Parathyroid adenoma (tissue), 2 donors: ENCODE measurements at regions not wholly inside any gene's neighbourhood (a gene's known extent, or its start where the extent isn't known, plus 50 kb on each side); places are given as distances from the start of the nearest gene placed in this dataset.

Experiments
- H2AFZ ChIP-seq: fragments of 300-600 bp; sonication (generic); one replicate; pipeline ENCODE4 v1.7.0; 2017; ENCODE audit warnings: antibody characterized with exemption, mild to moderate bottlenecking
- H3K27ac ChIP-seq: fragments of 300-600 bp; sonication (generic); one replicate; pipeline ENCODE4 v1.7.0; 2017
- H3K27me3 ChIP-seq: fragments of 300-600 bp; sonication (generic); one replicate; pipeline ENCODE4 v1.7.0; 2017; ENCODE audit warnings: low read length; ENCODE audit not compliant: control insufficient read depth, insufficient read depth
- H3K36me3 ChIP-seq: fragments of 300-600 bp; sonication (generic); one replicate; pipeline ENCODE4 v1.7.0; 2017; ENCODE audit warnings: low read length; ENCODE audit not compliant: control insufficient read depth, insufficient read depth
- H3K4me1 ChIP-seq: fragments of 300-600 bp; sonication (generic); one replicate; pipeline ENCODE4 v1.7.0; 2017; ENCODE audit warnings: control low read depth
- H3K4me2 ChIP-seq: fragments of 300-600 bp; sonication (generic); one replicate; pipeline ENCODE4 v1.7.0; 2017; ENCODE audit warnings: low read length
- H3K4me3 ChIP-seq: fragments of 300-600 bp; sonication (generic); one replicate; pipeline ENCODE4 v1.7.0; 2017; ENCODE audit warnings: low read depth, low read length
- H3K79me2 ChIP-seq: fragments of 300-600 bp; sonication (generic); one replicate; pipeline ENCODE4 v1.7.0; 2017; ENCODE audit warnings: control low read depth
- H3K9ac ChIP-seq: fragments of 300-600 bp; sonication (generic); one replicate; pipeline ENCODE4 v1.7.0; 2017; ENCODE audit warnings: mild to moderate bottlenecking
- H3K9me3 ChIP-seq: fragments of 300-600 bp; sonication (generic); one replicate; pipeline ENCODE4 v1.7.0; 2017; ENCODE audit warnings: low read length; ENCODE audit not compliant: control insufficient read depth
- TF ChIP-seq, protein P1 (sequence below): fragments of 300-600 bp; sonication (generic); IDR thresholded peaks from one replicate; pipeline ENCODE4 v1.7.0; 2017; ENCODE audit warnings: antibody characterized with exemption, mild to moderate bottlenecking
- donor health status: primary hyperparathyroidism.

DNA sequence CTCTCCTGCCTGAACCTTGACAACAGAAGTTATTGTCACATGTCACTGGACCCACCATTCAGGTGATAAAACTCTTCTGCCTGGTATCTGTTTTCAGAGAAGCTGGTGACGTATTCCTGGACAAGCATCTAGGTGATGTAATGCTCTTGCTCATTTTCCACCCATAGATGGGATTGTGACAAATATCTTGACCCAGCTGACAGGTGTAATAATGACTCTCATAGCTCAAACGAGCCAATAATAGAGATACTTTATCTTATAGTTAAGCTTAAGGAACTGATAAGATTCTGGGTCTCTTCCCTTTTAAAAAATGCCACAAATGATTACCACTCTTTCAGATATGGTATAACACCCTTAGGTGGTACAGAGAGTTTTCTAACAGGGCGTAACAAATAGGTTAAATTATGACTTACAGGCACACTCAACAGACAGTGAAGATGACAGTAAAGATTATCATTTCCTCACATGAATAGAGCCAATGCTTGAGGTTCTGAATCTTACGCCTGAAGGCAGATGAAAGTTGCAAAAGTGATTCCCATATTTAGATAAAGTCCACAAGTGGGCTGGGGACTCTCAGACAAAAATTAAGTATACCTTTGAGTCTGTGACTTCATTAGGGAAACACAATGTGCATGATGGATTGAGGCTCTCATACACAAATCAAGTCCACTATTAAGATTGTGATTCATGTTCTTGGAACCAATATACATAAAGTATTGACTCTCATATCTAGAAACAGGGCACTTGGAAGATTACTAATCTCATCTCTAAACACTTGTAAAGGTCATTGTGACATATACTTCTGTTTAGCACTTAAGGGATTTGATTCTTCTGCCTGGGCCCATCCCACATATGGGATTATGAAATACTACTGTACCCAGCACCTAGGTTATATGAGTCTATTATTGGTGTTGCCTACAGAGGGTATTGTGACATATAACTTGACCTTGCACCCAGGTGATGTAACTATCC is 326.0 kb downstream of the RPS4Y2 start:
- no peak overlapping the region for H3K4me3 ChIP-seq
- TF ChIP-seq, protein P1, sequence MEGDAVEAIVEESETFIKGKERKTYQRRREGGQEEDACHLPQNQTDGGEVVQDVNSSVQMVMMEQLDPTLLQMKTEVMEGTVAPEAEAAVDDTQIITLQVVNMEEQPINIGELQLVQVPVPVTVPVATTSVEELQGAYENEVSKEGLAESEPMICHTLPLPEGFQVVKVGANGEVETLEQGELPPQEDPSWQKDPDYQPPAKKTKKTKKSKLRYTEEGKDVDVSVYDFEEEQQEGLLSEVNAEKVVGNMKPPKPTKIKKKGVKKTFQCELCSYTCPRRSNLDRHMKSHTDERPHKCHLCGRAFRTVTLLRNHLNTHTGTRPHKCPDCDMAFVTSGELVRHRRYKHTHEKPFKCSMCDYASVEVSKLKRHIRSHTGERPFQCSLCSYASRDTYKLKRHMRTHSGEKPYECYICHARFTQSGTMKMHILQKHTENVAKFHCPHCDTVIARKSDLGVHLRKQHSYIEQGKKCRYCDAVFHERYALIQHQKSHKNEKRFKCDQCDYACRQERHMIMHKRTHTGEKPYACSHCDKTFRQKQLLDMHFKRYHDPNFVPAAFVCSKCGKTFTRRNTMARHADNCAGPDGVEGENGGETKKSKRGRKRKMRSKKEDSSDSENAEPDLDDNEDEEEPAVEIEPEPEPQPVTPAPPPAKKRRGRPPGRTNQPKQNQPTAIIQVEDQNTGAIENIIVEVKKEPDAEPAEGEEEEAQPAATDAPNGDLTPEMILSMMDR = no peak
- H3K27ac ChIP-seq = no peak overlapping the region
- H3K4me2 ChIP-seq = no peak overlapping the region
- no peaks in the 10 kb centered on the region for H3K27me3 ChIP-seq
- no peak overlapping the region for H3K9ac ChIP-seq
- no peaks in the 10 kb centered on the region for H3K36me3 ChIP-seq
- no peak overlapping the region for H2AFZ ChIP-seq
- H3K79me2 ChIP-seq = no peaks in the 10 kb centered on the region
- no peaks in the 10 kb centered on the region for H3K4me1 ChIP-seq
- no peaks in the 10 kb centered on the region for H3K9me3 ChIP-seq

DNA sequence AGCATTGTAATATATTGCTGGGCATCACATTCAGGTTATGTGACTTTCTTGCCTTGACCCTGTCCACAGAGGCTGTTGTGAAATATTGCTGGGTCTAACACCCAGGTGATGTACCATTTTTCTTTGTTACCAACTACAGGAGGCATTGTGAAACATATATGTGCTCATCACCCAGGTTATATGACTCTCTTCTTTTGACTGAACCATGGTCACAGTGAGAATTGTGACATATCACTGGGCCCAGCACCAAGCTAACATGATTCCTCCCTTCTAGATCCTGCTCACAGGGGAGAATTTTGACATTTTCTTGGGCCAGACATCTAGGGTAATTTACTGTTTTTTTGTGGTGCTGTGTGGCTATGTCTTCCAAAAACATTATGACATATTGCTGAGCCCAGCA is 326.7 kb downstream of the RPS4Y2 start:
- Histone ChIP-seq H2AFZ (no peak overlapping the region), H3K9me3 (no peaks in the 10 kb centered on the region), H3K9ac (no peak overlapping the region), H3K36me3 (no peaks in the 10 kb centered on the region), H3K27me3 (no peaks in the 10 kb centered on the region), H3K4me3 (no peak overlapping the region), H3K27ac (no peak overlapping the region), H3K79me2 (no peaks in the 10 kb centered on the region), H3K4me2 (no peak overlapping the region), H3K4me1 (no peaks in the 10 kb centered on the region)
- TF ChIP-seq, protein P1 = no peak

DNA sequence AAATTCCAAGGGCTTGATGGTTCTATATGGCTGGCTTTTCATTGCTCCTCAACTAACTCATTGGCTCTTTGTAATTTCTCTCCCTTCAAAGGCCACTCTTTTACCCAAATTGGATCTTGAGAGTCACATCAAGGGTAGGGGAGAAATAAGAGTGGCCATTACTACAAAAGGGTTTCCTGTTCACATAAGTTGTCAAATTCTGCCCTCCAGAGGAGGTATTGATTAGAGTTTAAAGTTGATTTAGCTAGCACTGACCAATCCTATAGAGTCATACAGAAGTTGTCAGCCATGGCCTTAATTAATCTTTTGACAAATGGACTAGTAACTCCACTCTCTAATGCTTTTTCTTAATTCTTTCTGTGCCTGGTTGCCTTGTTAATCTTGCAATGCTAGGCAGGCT is 336.0 kb downstream of the RPS4Y2 start:
- Histone ChIP-seq H3K4me2 (no peak overlapping the region), H2AFZ (no peak overlapping the region), H3K79me2 (no peaks in the 10 kb centered on the region), H3K4me3 (no peak overlapping the region), H3K9me3 (no peaks in the 10 kb centered on the region), H3K27ac (no peak overlapping the region), H3K36me3 (no peaks in the 10 kb centered on the region), H3K9ac (no peak overlapping the region), H3K4me1 (no peaks in the 10 kb centered on the region), H3K27me3 (no peaks in the 10 kb centered on the region)
- TF ChIP-seq, protein P1 = no peak

DNA sequence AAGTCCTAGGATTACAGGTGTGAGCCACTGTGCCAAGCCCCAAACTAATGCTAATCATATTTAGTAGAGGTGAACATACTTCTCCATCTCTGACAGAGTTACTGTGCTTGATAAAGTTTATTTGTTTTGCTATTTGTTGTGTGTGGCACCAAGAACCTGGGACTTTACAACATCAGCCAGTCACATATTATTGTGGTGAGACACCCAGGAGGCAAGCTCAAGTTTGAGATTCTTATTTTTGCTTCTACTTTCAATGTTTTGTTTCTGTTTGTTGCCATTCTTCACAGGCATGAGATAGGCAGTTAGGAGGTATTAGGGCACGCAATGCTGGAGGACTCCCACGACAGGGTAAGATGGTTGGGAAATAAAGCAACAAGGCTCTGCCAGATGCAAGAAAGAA is 346.6 kb downstream of the RPS4Y2 start:
- no peak overlapping the region for H2AFZ ChIP-seq
- no peak overlapping the region for H3K9ac ChIP-seq
- H3K4me2 ChIP-seq = no peak overlapping the region
- TF ChIP-seq, protein P1 = no peak
- no peaks in the 10 kb centered on the region for H3K4me1 ChIP-seq
- H3K36me3 ChIP-seq = no peaks in the 10 kb centered on the region
- H3K79me2 ChIP-seq = no peaks in the 10 kb centered on the region
- no peaks in the 10 kb centered on the region for H3K9me3 ChIP-seq
- H3K4me3 ChIP-seq = no peak overlapping the region
- no peak overlapping the region for H3K27ac ChIP-seq
- H3K27me3 ChIP-seq = no peaks in the 10 kb centered on the region

DNA sequence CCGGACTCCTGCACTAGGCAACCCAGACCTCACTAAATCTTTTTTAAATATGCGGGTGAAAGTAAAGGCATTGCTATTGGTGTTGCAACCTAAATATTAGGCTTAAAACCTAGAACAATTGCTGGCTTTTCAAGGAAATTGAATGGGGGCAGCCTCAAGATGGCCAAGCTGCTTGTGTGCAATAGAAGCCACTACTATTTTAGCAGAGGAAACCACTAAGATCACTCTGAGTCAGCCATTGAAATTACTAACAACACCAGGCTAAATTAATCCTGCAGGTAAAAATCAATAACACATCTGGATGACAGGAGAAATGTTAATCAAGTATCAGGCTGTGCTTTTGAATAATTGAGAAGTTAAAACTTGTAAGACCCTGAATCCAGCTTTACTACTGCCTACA is 348.0 kb downstream of the RPS4Y2 start:
- H3K36me3 ChIP-seq = no peaks in the 10 kb centered on the region
- H3K4me1 ChIP-seq = no peaks in the 10 kb centered on the region
- TF ChIP-seq, protein P1 = no peak
- H3K27ac ChIP-seq = no peak overlapping the region
- H2AFZ ChIP-seq = no peak overlapping the region
- no peaks in the 10 kb centered on the region for H3K79me2 ChIP-seq
- no peak overlapping the region for H3K4me3 ChIP-seq
- no peak overlapping the region for H3K9ac ChIP-seq
- H3K4me2 ChIP-seq = no peak overlapping the region
- no peaks in the 10 kb centered on the region for H3K9me3 ChIP-seq
- no peaks in the 10 kb centered on the region for H3K27me3 ChIP-seq
